GM18505 (cell line): ENCODE measurements at regions not wholly inside any gene's neighbourhood (a gene's known extent, or its start where the extent isn't known, plus 50 kb on each side); places are given as distances from the start of the nearest gene placed in this dataset.

Experiments
- ATAC-seq: cut with Tn5 transposase; IDR thresholded peaks from one replicate; pipeline ENCODE4 v1.9.1; 2021; ENCODE audit not compliant: unreplicated experiment
- POLR2A ChIP-seq: IDR thresholded peaks from 4 replicates; pipeline ENCODE4 v1.6.1; 2011; ENCODE audit warnings: borderline replicate concordance; ENCODE audit not compliant: insufficient read depth, insufficient read length; ENCODE audit errors: extremely low read depth

DNA sequence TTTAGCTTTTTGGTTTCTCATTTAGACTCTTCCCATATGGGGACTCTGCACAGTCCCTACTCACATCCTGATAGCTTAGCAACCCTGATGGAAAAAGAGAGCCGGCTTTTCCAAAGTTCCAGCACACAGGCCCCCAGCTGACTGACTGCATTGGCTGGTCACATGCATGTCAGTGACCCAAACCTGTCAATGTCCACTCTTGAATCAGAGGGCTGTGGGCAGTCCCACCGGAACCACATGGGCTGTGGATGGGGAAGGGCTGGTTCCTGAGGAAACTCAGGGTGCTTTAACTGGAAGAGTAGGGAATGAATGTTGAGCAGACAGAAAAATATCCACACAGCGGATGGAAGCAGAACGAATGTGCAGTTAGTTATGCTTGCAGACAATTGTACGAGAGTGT lies 136.6 kb downstream of the NSG2 start:
- ATAC-seq = no peak
- TF ChIP-seq POLR2A = no peak

DNA sequence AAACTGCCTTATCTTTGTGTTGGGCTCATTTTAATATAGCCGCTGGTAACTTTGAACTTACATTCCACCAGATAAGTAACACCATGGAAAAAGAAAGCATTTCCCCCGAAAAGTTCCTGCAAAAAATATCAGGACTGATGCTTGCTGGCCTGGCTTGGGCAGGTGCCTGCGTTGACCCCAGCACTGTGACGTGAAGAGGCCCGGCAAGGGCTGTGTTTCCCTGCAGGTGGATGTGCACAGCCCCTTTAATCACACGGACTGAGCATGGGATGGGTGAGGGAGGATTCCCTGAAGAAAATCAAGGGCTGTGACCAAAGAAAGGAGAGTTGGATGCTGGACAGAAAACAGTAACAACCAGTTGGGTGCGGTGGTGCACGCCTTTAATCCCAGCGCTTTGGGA lies 138.2 kb downstream of the NSG2 start:
- ATAC-seq = no peak
- TF ChIP-seq POLR2A = no peak

DNA sequence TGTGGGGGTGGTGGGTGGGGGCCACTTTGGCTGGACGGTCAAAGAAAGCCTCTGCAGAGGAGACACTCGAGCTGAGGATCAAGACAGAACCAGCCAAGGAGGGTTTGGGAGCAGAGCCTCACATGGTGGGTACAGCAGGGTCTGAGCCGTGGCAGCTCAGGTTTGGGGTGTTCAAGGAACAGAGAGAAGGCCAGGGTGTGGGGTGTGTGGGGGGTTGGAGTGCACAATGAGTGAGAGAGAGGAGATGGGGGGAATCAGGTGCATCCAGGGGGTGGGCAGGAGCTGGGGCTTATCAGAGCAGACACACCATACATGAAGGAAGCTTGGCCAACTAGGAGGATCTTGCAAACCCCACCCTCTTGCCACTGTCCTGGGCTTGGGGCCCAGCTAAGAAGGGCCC lies 140.0 kb downstream of the NSG2 start:
- ATAC-seq = no peak
- no peak for TF ChIP-seq POLR2A

DNA sequence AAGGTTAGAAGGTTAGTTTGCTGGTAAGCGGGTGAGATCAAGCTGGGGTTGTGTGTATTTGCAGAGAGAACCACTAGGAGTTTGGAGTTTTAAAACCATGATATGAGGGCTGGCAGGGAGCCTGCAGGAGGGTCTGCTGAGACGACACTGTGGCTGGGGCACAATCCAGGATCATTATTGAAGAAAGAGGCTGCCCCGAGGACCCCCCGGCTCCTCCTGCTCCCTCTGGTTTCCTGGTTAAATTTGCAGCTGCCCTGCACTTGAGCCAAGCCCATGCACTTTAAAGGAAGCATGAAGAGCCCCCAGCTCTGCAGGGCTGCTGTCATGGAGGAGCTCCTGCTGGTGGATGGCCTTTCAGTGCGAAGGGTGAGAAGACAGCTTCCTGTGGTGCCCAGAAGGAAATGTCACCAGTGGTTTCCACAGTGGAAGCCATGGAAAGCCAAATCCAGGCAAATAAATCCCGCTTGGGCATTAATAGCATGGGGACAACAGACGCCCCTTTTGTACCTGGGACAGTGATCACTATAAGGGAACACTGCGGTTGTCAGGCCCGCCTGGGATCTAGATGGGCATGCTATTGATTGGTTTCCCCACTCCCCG lies 140.7 kb downstream of the NSG2 start:
- no peak for TF ChIP-seq POLR2A
- no peak for ATAC-seq

DNA sequence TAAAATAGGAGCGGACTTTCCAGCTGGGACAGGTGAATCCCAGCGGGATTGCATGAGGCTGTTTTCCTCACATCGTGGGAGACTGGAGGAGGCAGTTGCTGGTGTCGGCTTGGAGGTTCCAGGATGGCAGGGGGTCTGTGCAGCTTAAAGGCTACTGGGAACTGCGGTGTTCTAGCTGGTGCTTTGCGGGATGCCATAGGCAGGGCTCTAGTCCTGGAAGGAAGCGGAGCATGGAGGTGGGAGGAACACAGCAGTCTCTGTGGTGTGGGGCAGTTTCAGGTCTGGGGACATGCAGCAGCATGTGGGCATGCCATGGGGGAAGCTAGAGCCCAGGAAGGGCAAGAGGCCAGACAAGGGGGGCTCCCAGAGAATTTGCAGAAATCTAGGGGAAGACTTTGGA lies 141.5 kb downstream of the NSG2 start:
- no peak for ATAC-seq
- TF ChIP-seq POLR2A = no peak

DNA sequence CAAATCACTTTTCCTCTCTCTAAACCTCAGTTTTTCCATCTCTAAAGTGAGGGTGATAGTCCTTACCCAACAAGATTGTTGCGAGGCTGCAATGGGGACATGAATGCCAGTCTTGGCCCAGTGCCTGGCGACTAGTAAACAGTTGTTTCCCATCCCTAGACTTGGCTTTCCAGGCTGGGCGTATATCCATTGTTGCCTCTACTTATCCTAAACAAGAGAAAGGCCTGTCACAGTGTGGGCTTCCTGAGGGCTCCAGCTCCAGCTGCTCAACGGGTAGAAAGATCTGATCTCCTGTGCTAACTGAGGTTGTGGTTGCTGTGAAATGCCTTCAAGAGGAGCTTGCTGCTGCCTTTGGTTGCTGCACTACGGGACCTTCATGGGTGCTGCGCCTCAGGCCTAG lies 142.0 kb downstream of the NSG2 start:
- no peak for ATAC-seq
- no peak for TF ChIP-seq POLR2A

DNA sequence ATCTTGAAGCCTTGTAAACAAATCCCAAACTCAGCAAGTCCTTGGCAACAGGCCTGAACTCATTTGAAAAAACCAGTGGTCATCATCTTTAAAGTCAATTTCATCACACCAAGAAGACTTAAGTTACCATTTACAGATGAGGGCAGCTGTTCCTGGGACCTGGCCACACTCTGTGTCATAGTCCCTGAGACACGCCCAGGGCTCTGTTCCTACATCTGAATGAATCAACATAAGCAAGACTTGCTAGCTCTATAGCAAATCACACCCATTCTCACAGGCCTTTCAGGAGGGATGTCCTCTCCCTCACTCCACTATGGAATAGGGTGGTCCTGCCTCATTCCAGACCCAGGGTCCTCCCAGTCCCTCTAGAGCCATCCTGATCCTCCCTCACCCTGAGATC lies 142.8 kb downstream of the NSG2 start:
- no peak for ATAC-seq
- TF ChIP-seq POLR2A = no peak

DNA sequence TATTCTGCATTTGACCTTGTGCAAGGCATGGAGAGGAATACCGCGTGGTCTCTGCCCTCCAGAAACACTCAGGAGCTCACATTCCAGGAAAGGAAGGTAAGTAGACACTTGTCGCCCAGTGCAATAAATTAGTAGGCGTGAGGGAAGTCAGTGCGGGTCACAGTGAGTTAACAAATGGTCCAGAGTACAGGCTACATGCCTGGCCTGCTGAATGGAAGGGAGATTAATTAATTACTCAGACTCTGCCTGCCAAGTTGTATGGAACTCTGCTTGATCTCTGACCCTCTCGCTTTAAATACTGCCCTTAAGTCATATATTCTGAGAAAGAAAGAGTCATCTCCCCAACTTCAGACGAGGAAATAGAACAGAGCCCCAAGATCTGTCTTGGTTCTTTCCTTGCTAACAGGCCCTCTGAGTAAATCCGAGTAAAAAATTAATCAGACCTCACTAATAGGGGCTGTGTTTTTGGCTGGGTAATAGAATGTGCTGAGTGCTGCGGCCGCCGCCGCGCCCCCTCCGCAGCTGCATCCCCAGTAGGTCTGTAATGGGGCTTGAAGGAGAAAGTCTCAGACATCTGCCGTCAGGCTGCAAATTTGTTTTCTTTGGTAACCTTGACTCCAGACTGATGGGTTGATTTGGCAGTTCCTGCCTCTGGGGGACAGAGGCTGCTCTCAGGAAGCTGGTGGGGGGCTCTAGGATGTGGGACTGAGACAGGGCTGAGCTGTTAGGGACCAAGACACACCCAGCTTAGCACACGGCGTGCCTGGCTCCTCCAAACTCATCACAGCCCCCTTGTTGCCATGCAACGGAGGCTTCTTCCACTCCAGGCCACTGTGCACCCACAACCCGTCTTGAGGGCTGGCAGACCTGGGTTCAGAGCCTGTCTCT lies 144.4 kb downstream of the NSG2 start:
- ATAC-seq = no peak
- TF ChIP-seq POLR2A = no peak

DNA sequence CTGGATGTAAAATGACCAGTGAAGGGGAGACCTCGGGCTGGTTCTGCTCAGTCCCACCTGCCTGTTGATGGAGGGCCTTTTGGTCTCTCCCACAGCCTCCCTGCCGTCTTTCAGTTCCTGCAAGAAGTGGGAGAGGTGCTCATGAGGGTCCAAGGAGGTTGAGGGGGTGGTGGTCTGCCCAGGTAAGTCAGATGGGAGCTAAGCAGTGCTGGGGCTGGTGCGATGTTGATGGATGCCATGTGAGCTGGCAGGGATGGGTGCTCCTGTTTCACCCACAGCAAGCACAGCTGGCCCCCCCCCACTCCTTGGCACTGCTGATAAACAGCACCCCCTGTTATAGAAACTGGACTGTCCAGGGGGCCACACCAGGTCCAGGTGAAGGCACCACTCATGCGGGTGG lies 145.6 kb downstream of the NSG2 start:
- no peak for ATAC-seq
- TF ChIP-seq POLR2A = no peak

DNA sequence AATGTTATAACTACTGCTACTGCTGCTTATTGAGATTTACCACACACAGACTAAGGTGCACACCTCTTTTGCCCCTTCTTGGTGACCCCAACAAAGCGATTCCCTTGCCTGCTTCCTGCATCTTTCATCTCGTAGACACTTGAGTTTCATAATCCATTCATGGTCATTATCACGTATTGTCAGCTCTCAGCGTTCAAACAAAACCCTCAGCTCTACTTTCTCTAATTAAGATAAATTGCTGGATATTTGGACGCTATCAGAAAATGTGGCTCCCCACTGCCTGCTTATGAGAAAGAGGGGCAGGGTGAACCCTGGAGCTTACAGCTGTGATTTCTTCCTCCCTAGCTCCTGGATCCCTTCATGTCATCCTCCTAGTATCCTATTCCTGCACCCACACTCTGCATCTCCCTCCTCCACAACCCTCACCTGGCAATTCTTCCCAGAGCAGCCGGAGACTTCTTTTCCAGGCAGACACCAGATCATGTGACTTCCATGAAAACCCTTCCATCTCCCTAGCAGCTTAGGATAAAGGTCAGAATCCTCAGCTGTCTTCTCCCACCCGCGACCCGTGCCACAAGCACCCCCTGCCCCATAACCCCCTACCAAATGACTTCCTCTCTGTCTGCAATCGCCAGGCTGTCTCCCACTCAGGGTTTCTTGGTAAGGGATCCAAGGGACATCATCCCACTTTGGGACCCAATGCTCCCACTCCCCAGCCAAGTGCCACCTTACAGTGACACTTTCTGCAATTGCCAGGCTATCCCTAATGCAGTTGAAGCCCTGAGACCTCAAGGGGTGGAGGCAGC lies 146.5 kb downstream of the NSG2 start:
- TF ChIP-seq POLR2A = no peak
- ATAC-seq = no peak

DNA sequence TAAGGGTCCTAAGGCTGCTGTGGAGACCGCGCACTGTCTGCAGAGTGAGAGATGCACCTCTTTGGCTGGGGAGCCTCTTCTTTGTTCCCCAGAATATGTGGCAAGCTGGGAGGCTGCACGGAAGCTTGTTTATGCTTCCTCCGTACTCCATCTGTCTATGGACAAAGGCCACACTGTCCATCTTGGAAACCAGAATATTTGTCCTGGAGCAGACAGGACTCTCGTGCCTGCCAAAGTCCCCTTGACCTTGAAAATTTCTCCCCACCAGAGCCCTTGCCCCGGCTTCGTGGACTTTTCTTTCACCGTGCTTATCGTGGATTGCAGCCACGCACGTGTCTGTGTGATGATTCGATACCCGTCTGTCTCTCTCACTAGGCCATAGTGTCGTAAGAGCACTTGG lies 147.4 kb downstream of the NSG2 start:
- TF ChIP-seq POLR2A = no peak
- no peak for ATAC-seq

DNA sequence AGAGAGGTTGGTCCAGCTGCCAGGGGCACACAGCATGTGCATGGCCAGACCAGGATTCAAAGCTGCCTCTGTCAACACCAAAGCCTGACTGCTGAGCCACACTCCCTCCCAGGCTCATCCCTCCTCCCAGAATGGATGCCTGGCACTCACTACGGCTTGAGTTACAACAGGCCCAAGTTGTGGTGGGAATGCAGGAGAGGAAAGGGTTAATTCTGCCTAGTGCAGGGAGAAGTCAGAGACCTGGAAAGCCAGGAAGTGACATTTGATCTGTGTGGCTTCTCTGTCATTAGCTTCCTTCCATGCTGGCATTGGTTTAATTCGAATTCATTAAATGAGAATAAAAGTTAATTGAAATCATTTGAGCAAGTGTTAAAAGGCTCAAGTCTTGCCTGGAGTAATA lies 150.0 kb downstream of the NSG2 start:
- no peak for ATAC-seq
- no peak for TF ChIP-seq POLR2A

DNA sequence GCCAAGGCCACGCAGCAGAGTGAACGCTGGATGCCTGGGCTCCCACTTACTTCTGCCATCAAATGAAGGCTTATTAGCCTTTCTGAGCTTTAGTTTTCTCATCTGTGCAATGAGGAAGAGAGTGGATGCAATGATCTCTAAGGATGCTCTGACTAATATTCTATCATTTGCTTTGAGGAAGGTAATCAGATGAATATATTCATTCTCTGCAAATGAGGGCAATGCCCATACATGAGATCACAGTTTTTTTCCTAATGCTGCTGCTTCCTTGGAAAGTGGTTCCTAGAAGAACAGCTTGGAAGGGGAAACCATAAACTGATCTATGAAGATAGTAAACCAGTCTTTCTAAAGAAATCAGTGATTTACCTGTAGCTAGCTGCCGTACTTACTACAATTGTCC lies 152.4 kb downstream of the NSG2 start:
- TF ChIP-seq POLR2A = no peak
- ATAC-seq = no peak
